ENCODE measurements at regions not wholly inside any gene's neighbourhood (a gene's known extent, or its start where the extent isn't known, plus 50 kb on each side); places are given as distances from the start of the nearest gene placed in this dataset.
"Not testable (repeated sequence)": the region's sequence is repeated elsewhere in the genome, so short reads cannot be mapped to it uniquely, and the experiment has no call there.

- DNase-seq (ENCODE audit: extremely low read depth, low read depth) = no peak
- no peak for TF ChIP-seq CTCF (IDR thresholded peaks at IDR 0.05; ENCODE audit: low read depth, low read length)
Observed at GRCh38 chr5:144638787-144639186, 468.1 kb downstream of the KCTD16 start.

GRCh38 chr5:144634138-144634537 lies 463.5 kb downstream of the KCTD16 start:
- no peak for DNase-seq (ENCODE audit: extremely low read depth, low read depth)
- no peak for TF ChIP-seq CTCF (IDR thresholded peaks at IDR 0.05; ENCODE audit: low read depth, low read length)

- TF ChIP-seq CTCF (IDR thresholded peaks at IDR 0.05; ENCODE audit: low read depth, low read length) = no peak
- no peak for DNase-seq (ENCODE audit: extremely low read depth, low read depth)
Observed at GRCh38 chr5:144598451-144599068, 427.9 kb downstream of the KCTD16 start.

GRCh38 chr5:144596517-144596916 lies 425.8 kb downstream of the KCTD16 start:
- DNase-seq (ENCODE audit: extremely low read depth, low read depth) = no peak
- no peak for TF ChIP-seq CTCF (IDR thresholded peaks at IDR 0.05; ENCODE audit: low read depth, low read length)

- DNase-seq (ENCODE audit: extremely low read depth, low read depth) = no peak
- TF ChIP-seq CTCF (IDR thresholded peaks at IDR 0.05; ENCODE audit: low read depth, low read length) = no peak
Observed at GRCh38 chr5:144594919-144595318, 424.2 kb downstream of the KCTD16 start.

GRCh38 chr5:144594234-144594633 lies 423.6 kb downstream of the KCTD16 start:
- DNase-seq (ENCODE audit: extremely low read depth, low read depth) = not testable (repeated sequence)

- no peak for DNase-seq (ENCODE audit: extremely low read depth, low read depth)
- no peak for TF ChIP-seq CTCF (IDR thresholded peaks at IDR 0.05; ENCODE audit: low read depth, low read length)
Observed at GRCh38 chr5:144585681-144586080, 415.0 kb downstream of the KCTD16 start.

Measured in AG09319 (cell line).